Retinal pigment epithelial cell (primary cell): ENCODE measurements at regions not wholly inside any gene's neighbourhood (a gene's known extent, or its start where the extent isn't known, plus 50 kb on each side); places are given as distances from the start of the nearest gene placed in this dataset.

ENCODE experiments used
- DNase-seq: peaks from one replicate; pipeline ENCODE4 v3.0.0-alpha.2; 2010; ENCODE audit warnings: low read depth
- H3K4me3 ChIP-seq: 2 replicates; pipeline ENCODE4 v1.5.1; 2011; ENCODE audit warnings: mild to moderate bottlenecking, low read length, control low read depth, moderate library complexity
- CTCF ChIP-seq: conservative IDR thresholded peaks from 2 replicates; pipeline ENCODE4 v1.5.1; 2011; ENCODE audit warnings: low read depth, low read length, control low read depth, inconsistent platforms

GRCh38 chr1:13901597-13901996 lies 201.6 kb downstream of the PRDM2 start:
- H3K4me3 ChIP-seq: no peak overlapping the region
- no peak for DNase-seq
- TF ChIP-seq CTCF: no peak

- DNase-seq: no peak
- H3K4me3 ChIP-seq: no peak overlapping the region
- TF ChIP-seq CTCF: no peak
Observed at GRCh38 chr1:13908128-13908527, 208.1 kb downstream of the PRDM2 start.

- no peak for DNase-seq
- H3K4me3 ChIP-seq: no peak overlapping the region
- TF ChIP-seq CTCF: no peak
Observed at GRCh38 chr1:13911697-13912619, 212.0 kb downstream of the PRDM2 start.

- no peak overlapping the region for H3K4me3 ChIP-seq
- no peak for DNase-seq
- TF ChIP-seq CTCF: no peak
Observed at GRCh38 chr1:13913396-13913795, 213.4 kb downstream of the PRDM2 start.

GRCh38 chr1:13916530-13916929 lies 216.5 kb downstream of the PRDM2 start:
- no peak overlapping the region for H3K4me3 ChIP-seq
- no peak for TF ChIP-seq CTCF
- DNase-seq: no peak

GRCh38 chr1:13917607-13918006 lies 217.6 kb downstream of the PRDM2 start:
- no peak overlapping the region for H3K4me3 ChIP-seq
- no peak for DNase-seq
- TF ChIP-seq CTCF: no peak

GRCh38 chr1:13918862-13919261 lies 218.9 kb downstream of the PRDM2 start:
- no peak for TF ChIP-seq CTCF

More at GRCh38 chr1:13918862-13919261, 218.9 kb downstream of the PRDM2 start:
- H3K4me3 ChIP-seq: no peak overlapping the region
- no peak for DNase-seq
